Activated T-cell treated with anti-CD3 and anti-CD28 coated beads, Interleukin-2, amount 50 U/mL, for 48 hours (primary cell): ENCODE measurements at regions not wholly inside any gene's neighbourhood (a gene's known extent, or its start where the extent isn't known, plus 50 kb on each side); places are given as distances from the start of the nearest gene placed in this dataset.

Source experiments
- DNase-seq, 2 experiments: peaks; one replicate each; pipeline ENCODE4 v3.0.0-alpha.2; 2020

GRCh38 chr17:79338152-79338551, 263.5 kb downstream of the ENGASE start:
- DNase-seq: no peak

- no peak for DNase-seq
Observed at GRCh38 chr17:79337053-79337452, 262.4 kb downstream of the ENGASE start.

GRCh38 chr17:79335456-79335855, 260.8 kb downstream of the ENGASE start:
- DNase-seq: no peak

- no peak for DNase-seq
Observed at GRCh38 chr17:79332011-79332554, 257.5 kb downstream of the ENGASE start.

GRCh38 chr17:79331492-79331891, 256.9 kb downstream of the ENGASE start:
- DNase-seq: no peak

- DNase-seq: no peak
Observed at GRCh38 chr17:79330696-79331095, 256.1 kb downstream of the ENGASE start.

- DNase-seq: no peak
Observed at GRCh38 chr17:79330229-79330628, 255.6 kb downstream of the ENGASE start.

- no peak for DNase-seq
Observed at GRCh38 chr17:79326814-79327213, 252.2 kb downstream of the ENGASE start.

- no peak for DNase-seq
Observed at GRCh38 chr17:79325709-79326430, 251.2 kb downstream of the ENGASE start.

GRCh38 chr17:79324194-79324593, 249.6 kb downstream of the ENGASE start:
- DNase-seq: no peak

- DNase-seq: no peak
Observed at GRCh38 chr17:79323566-79323965, 248.9 kb downstream of the ENGASE start.

- no peak for DNase-seq
Observed at GRCh38 chr17:79322211-79323123, 247.8 kb downstream of the ENGASE start.

GRCh38 chr17:79320331-79320730, 245.7 kb downstream of the ENGASE start:
- DNase-seq: no peak

GRCh38 chr17:79317916-79318315, 243.3 kb downstream of the ENGASE start:
- DNase-seq: no peak

GRCh38 chr17:79316805-79317204, 242.2 kb downstream of the ENGASE start:
- DNase-seq: no peak

- no peak for DNase-seq
Observed at GRCh38 chr17:79315358-79316105, 240.9 kb downstream of the ENGASE start.

- no peak for DNase-seq
Observed at GRCh38 chr17:79314617-79315357, 240.2 kb downstream of the ENGASE start.

- DNase-seq: no peak
Observed at GRCh38 chr17:79311373-79311772, 236.7 kb downstream of the ENGASE start.

GRCh38 chr17:79306424-79307318, 232.0 kb downstream of the ENGASE start:
- no peak for DNase-seq

GRCh38 chr17:79305768-79306423, 231.3 kb downstream of the ENGASE start:
- no peak for DNase-seq

GRCh38 chr17:79305376-79305767, 230.7 kb downstream of the ENGASE start:
- DNase-seq: no peak
